Superior temporal gyrus (tissue), 1 donor: ENCODE measurements at regions not wholly inside any gene's neighbourhood (a gene's known extent, or its start where the extent isn't known, plus 50 kb on each side); places are given as distances from the start of the nearest gene placed in this dataset.

Source experiments
- DNase-seq: peaks from one replicate; pipeline ENCODE4 v3.0.0-alpha.2; 2016; ENCODE audit errors: extremely low spot score

GRCh38 chr12:4107436-4107878 lies 166.1 kb upstream of the CCND2 start:
- peak; percentile 29 for DNase-seq

GRCh38 chr12:4106621-4107020 lies 166.9 kb upstream of the CCND2 start:
- no peak for DNase-seq

- no peak for DNase-seq
Measured at GRCh38 chr12:4104722-4105244, 168.8 kb upstream of the CCND2 start.

- no peak for DNase-seq
Measured at GRCh38 chr12:4099276-4099675, 174.3 kb upstream of the CCND2 start.

- no peak for DNase-seq
Measured at GRCh38 chr12:4091016-4091743, 182.4 kb upstream of the CCND2 start.

- no peak for DNase-seq
Measured at GRCh38 chr12:4089956-4090355, 183.6 kb upstream of the CCND2 start.

- no peak for DNase-seq
Measured at GRCh38 chr12:4089121-4089606, 184.4 kb upstream of the CCND2 start.

GRCh38 chr12:4088451-4088850 lies 185.1 kb upstream of the CCND2 start:
- DNase-seq: no peak

- DNase-seq: no peak
Measured at GRCh38 chr12:4086481-4086880, 187.1 kb upstream of the CCND2 start.

- no peak for DNase-seq
Measured at GRCh38 chr12:4084573-4084972, 189.0 kb upstream of the CCND2 start.

GRCh38 chr12:4082809-4083403 lies 190.7 kb upstream of the CCND2 start:
- DNase-seq: no peak

- no peak for DNase-seq
Measured at GRCh38 chr12:4080213-4080612, 193.3 kb upstream of the CCND2 start.

GRCh38 chr12:4074129-4074528 lies 199.4 kb upstream of the CCND2 start:
- DNase-seq: no peak

- DNase-seq: no peak
Measured at GRCh38 chr12:4069670-4070010, 196.4 kb upstream of the PARP11 start.

- DNase-seq: no peak
Measured at GRCh38 chr12:4068981-4069669, 195.9 kb upstream of the PARP11 start.

GRCh38 chr12:4064008-4064407 lies 190.8 kb upstream of the PARP11 start:
- no peak for DNase-seq

- no peak for DNase-seq
Measured at GRCh38 chr12:4059898-4060568, 186.8 kb upstream of the PARP11 start.

GRCh38 chr12:4056910-4057845 lies 184.0 kb upstream of the PARP11 start:
- no peak for DNase-seq

- DNase-seq: no peak
Measured at GRCh38 chr12:4054630-4055029, 181.4 kb upstream of the PARP11 start.

GRCh38 chr12:4052691-4053090 lies 179.5 kb upstream of the PARP11 start:
- DNase-seq: no peak

GRCh38 chr12:4051596-4051995 lies 178.4 kb upstream of the PARP11 start:
- DNase-seq: no peak
